H9 (cell line): ENCODE measurements at regions not wholly inside any gene's neighbourhood (a gene's known extent, or its start where the extent isn't known, plus 50 kb on each side); places are given as distances from the start of the nearest gene placed in this dataset.

ENCODE experiments used
- DNase-seq: peaks from one replicate; pipeline ENCODE4 v3.0.0-alpha.2; 2017
- H2AFZ ChIP-seq: one replicate; pipeline ENCODE4 v1.6.1; 2013; ENCODE audit warnings: mild to moderate bottlenecking, low read length, control low read depth, moderate library complexity
- H2AK5ac ChIP-seq: 2 replicates; pipeline ENCODE4 v1.6.1; 2013; ENCODE audit warnings: low read length, control low read depth, mixed read lengths; ENCODE audit not compliant: insufficient read length
- H2BK120ac ChIP-seq: one replicate; pipeline ENCODE4 v1.6.1; 2013; ENCODE audit warnings: low read depth, mild to moderate bottlenecking, low read length, control low read depth, inconsistent platforms; ENCODE audit not compliant: poor library complexity, severe bottlenecking
- H2BK12ac ChIP-seq: 2 replicates; pipeline ENCODE4 v1.6.1; 2013; ENCODE audit warnings: low read length, control low read depth, mixed read lengths, low read depth; ENCODE audit not compliant: insufficient read length
- H2BK15ac ChIP-seq: 2 replicates; pipeline ENCODE4 v1.6.1; 2013; ENCODE audit warnings: low read depth, low read length, control low read depth
- H2BK20ac ChIP-seq: one replicate; pipeline ENCODE4 v1.6.1; 2013; ENCODE audit warnings: low read depth, mild to moderate bottlenecking, low read length, control low read depth, inconsistent platforms; ENCODE audit not compliant: poor library complexity, severe bottlenecking
- H2BK5ac ChIP-seq: 2 replicates; pipeline ENCODE4 v1.6.1; 2013; ENCODE audit warnings: low read length, control low read depth, mixed read lengths; ENCODE audit not compliant: insufficient read length
- H3K14ac ChIP-seq: 2 replicates; pipeline ENCODE4 v1.6.1; 2013; ENCODE audit warnings: low read length, control low read depth; ENCODE audit not compliant: insufficient read depth
- H3K18ac ChIP-seq: 2 replicates; pipeline ENCODE4 v1.6.1; 2013; ENCODE audit warnings: low read depth, mild to moderate bottlenecking, mixed read lengths, low read length, control low read depth; ENCODE audit not compliant: insufficient read length
- H3K23ac ChIP-seq: 2 replicates; pipeline ENCODE4 v1.6.1; 2013; ENCODE audit warnings: low read length, control low read depth, mixed read lengths, low read depth; ENCODE audit not compliant: insufficient read length
- H3K23me2 ChIP-seq: 2 replicates; pipeline ENCODE4 v1.6.1; 2013; ENCODE audit warnings: low read depth, mild to moderate bottlenecking, mixed read lengths, low read length, control low read depth; ENCODE audit not compliant: insufficient read length, poor library complexity, severe bottlenecking
- H3K27ac ChIP-seq: 2 replicates; pipeline ENCODE4 v1.5.1; 2013; ENCODE audit warnings: low read length, control low read depth, mixed read lengths, low read depth; ENCODE audit not compliant: insufficient read length
- H3K27me3 ChIP-seq: 2 replicates; pipeline ENCODE4 v1.6.1; 2013; ENCODE audit warnings: low read length, control low read depth, inconsistent platforms; ENCODE audit not compliant: insufficient read depth
- H3K4ac ChIP-seq: 2 replicates; pipeline ENCODE4 v1.6.1; 2013; ENCODE audit warnings: low read depth, mild to moderate bottlenecking, control low read depth, inconsistent platforms, low read length, moderate library complexity
- H3K4me1 ChIP-seq: 2 replicates; pipeline ENCODE4 v1.6.1; 2013; ENCODE audit warnings: low read length, control low read depth, inconsistent platforms; ENCODE audit not compliant: insufficient read depth
- H3K4me2 ChIP-seq: 2 replicates; pipeline ENCODE4 v1.6.1; 2013; ENCODE audit warnings: low read length, control low read depth, mixed read lengths; ENCODE audit not compliant: insufficient read length, insufficient read depth
- H3K56ac ChIP-seq: 2 replicates; pipeline ENCODE4 v1.6.1; 2013; ENCODE audit warnings: low read depth, mild to moderate bottlenecking, mixed read lengths, low read length, control low read depth; ENCODE audit not compliant: insufficient read length
- H3K79me1 ChIP-seq: 2 replicates; pipeline ENCODE4 v1.6.1; 2013; ENCODE audit warnings: low read depth, mild to moderate bottlenecking, moderate library complexity, low read length, control low read depth, inconsistent platforms; ENCODE audit not compliant: insufficient read depth, poor library complexity, severe bottlenecking
- H3K79me2 ChIP-seq: 2 replicates; pipeline ENCODE4 v1.6.1; 2013; ENCODE audit warnings: low read length, control low read depth, inconsistent platforms; ENCODE audit not compliant: insufficient read depth
- H3K9ac ChIP-seq: 2 replicates; pipeline ENCODE4 v1.6.1; 2013; ENCODE audit warnings: low read length, control low read depth, mixed read lengths; ENCODE audit not compliant: insufficient read length; ENCODE audit errors: extremely low read depth
- H3K9me3 ChIP-seq: one replicate; pipeline ENCODE4 v1.6.1; 2013; ENCODE audit warnings: low read depth, low read length, inconsistent platforms; ENCODE audit not compliant: control insufficient read depth
- H3T11ph ChIP-seq: one replicate; pipeline ENCODE4 v1.6.1; 2013; ENCODE audit warnings: mild to moderate bottlenecking, low read length, control low read depth, inconsistent platforms
- H4K20me1 ChIP-seq: one replicate; pipeline ENCODE4 v1.6.1; 2013; ENCODE audit not compliant: control insufficient read depth, insufficient read length, insufficient read depth
- H4K5ac ChIP-seq: 2 replicates; pipeline ENCODE4 v1.6.1; 2013; ENCODE audit warnings: low read depth, mild to moderate bottlenecking, mixed read lengths, low read length, control low read depth; ENCODE audit not compliant: insufficient read length
- H4K8ac ChIP-seq: replicated peaks from 2 replicates; pipeline ENCODE4 v1.6.1; 2013; ENCODE audit warnings: low read length, control low read depth, mixed read lengths, low read depth; ENCODE audit not compliant: insufficient read length
- H4K91ac ChIP-seq: 2 replicates; pipeline ENCODE4 v1.6.1; 2013; ENCODE audit warnings: low read depth, mild to moderate bottlenecking, moderate library complexity, mixed read lengths, low read length, control low read depth; ENCODE audit not compliant: insufficient read length
- H3K27ac Mint-ChIP-seq, 3 experiments: 2 replicates in 2 of 3; 3 replicates in 1 of 3; pipeline ENCODE4 v1.8.0; 2020 to 2021; ENCODE audit warnings: mixed read lengths in 3 of 3, mild to moderate bottlenecking in 1 of 3, moderate library complexity in 1 of 3
- H3K27me3 Mint-ChIP-seq: 2 replicates; pipeline ENCODE4 v1.8.0; 2021; ENCODE audit warnings: low read depth, mild to moderate bottlenecking, moderate library complexity, mixed read lengths
- H3K36me3 Mint-ChIP-seq, 3 experiments: 2 replicates in 2 of 3; 3 replicates in 1 of 3; pipeline ENCODE4 v1.8.0; 2020 to 2021; ENCODE audit warnings: low read depth in 3 of 3, mixed read lengths in 3 of 3; ENCODE audit not compliant: insufficient read depth in 1 of 3
- H3K4me1 Mint-ChIP-seq, 2 experiments: 2 replicates each; pipeline ENCODE4 v1.8.0; 2020; ENCODE audit warnings: mixed read lengths in 2 of 2
- H3K4me3 Mint-ChIP-seq, 2 experiments: 2 replicates in 1 of 2; 3 replicates in 1 of 2; pipeline ENCODE4 v1.8.0; 2020 to 2021; ENCODE audit warnings: mild to moderate bottlenecking in 2 of 2, mixed read lengths in 2 of 2, moderate library complexity in 1 of 2
- H3K9me3 Mint-ChIP-seq, 2 experiments: 2 replicates in 1 of 2; 3 replicates in 1 of 2; pipeline ENCODE4 v1.8.0; 2020; ENCODE audit warnings: mild to moderate bottlenecking in 2 of 2, mixed read lengths in 2 of 2, moderate library complexity in 1 of 2
- CTCF ChIP-seq: fragments of 200-600 bp; sonication (generic); conservative IDR thresholded peaks from 3 replicates; pipeline ENCODE4 v1.8.0; 2021; ENCODE audit warnings: antibody characterized with exemption, mild to moderate bottlenecking
- WGBS: extraction: QIAGEN DNeasy Blood & Tissue Kit; methylation state at CpG from one replicate; pipeline ENCODE4 v1.1.7; 2013; ENCODE audit warnings: missing lambda C conversion rate, low lambda C conversion rate, mixed read lengths; ENCODE audit not compliant: insufficient read length; ENCODE audit errors: extremely low coverage; 5-methylcytosine and 5-hydroxymethylcytosine counted together

GRCh38 chr3:64815195-64815631 is 127.4 kb upstream of the ADAMTS9 start:
- no peaks in the 10 kb centered on the region for H3K36me3 Mint-ChIP-seq
- H3K4me2 ChIP-seq = no peak overlapping the region
- H3K79me2 ChIP-seq = no peaks in the 10 kb centered on the region
- no peak overlapping the region for H3K27ac ChIP-seq
- no peaks in the 10 kb centered on the region for H3K27me3 ChIP-seq
- no peak overlapping the region for H3K23ac ChIP-seq
- no peak overlapping the region for H2BK5ac ChIP-seq
- no CpG with 5 or more reads among the region's 3 CpGs for WGBS
- H2AK5ac ChIP-seq = no peak overlapping the region
- no peak overlapping the region for H3K27ac Mint-ChIP-seq
- no peaks in the 10 kb centered on the region; a peak in 1 of 5 replicates for H3K9me3 Mint-ChIP-seq
- H4K5ac ChIP-seq = no peak overlapping the region
- H3K4me1 Mint-ChIP-seq = peaks cover 4 to 6% of the 10 kb centered on the region in 2 experiments; a peak in 3 of 4 replicates
- no peak for TF ChIP-seq CTCF
- no peak overlapping the region for H4K91ac ChIP-seq
- H2BK12ac ChIP-seq = no peak overlapping the region
- H3T11ph ChIP-seq = no peak overlapping the region
- no peaks in the 10 kb centered on the region for H3K23me2 ChIP-seq
- no peak overlapping the region for H4K8ac ChIP-seq
- no peak overlapping the region for H2AFZ ChIP-seq
- H2BK15ac ChIP-seq = no peak overlapping the region
- H2BK20ac ChIP-seq = no peak overlapping the region
- no peaks in the 10 kb centered on the region for H3K9me3 ChIP-seq
- H3K4me1 ChIP-seq = no peaks in the 10 kb centered on the region
- H3K9ac ChIP-seq = no peak overlapping the region
- no peak for DNase-seq
- H3K27me3 Mint-ChIP-seq = peaks cover 5% of the 10 kb centered on the region
- no peaks in the 10 kb centered on the region for H3K79me1 ChIP-seq
- no peak overlapping the region for H3K56ac ChIP-seq
- no peak overlapping the region for H3K4ac ChIP-seq
- no peak overlapping the region for H3K4me3 Mint-ChIP-seq
- no peak overlapping the region for H3K18ac ChIP-seq
- no peak overlapping the region for H3K14ac ChIP-seq
- H2BK120ac ChIP-seq = no peak overlapping the region
- no peaks in the 10 kb centered on the region for H4K20me1 ChIP-seq
